ENCODE measurements at regions not wholly inside any gene's neighbourhood (a gene's known extent, or its start where the extent isn't known, plus 50 kb on each side); places are given as distances from the start of the nearest gene placed in this dataset.

- no peaks in the 10 kb centered on the region for H3K4me1 ChIP-seq (ENCODE audit: insufficient read depth, low read length)
- peak overlapping the region; percentile 100 for H2AFZ ChIP-seq (ENCODE audit: low read length)
- H2BK12ac ChIP-seq (ENCODE audit: insufficient read length, low read depth, low read length), result no peak overlapping the region
- peaks cover 17% of the 10 kb centered on the region for H3K27me3 Mint-ChIP-seq (ENCODE audit: low read depth)
- peaks cover 17 to 25% of the 10 kb centered on the region in 2 experiments for H3K4me1 Mint-ChIP-seq
- no peak overlapping the region for H4K91ac ChIP-seq (ENCODE audit: insufficient read length, low read depth, low read length)
- peak overlapping the region; percentile 54 for H3K4me2 ChIP-seq (ENCODE audit: insufficient read depth, insufficient read length, low read length)
- H3K23me2 ChIP-seq (ENCODE audit: insufficient read length, low read depth, low read length, poor library complexity, severe bottlenecking), result peaks cover 2% of the 10 kb centered on the region
- H3K79me1 ChIP-seq (ENCODE audit: insufficient read depth, low read depth, low read length, poor library complexity, severe bottlenecking), result no peaks in the 10 kb centered on the region
- H2AK5ac ChIP-seq (ENCODE audit: insufficient read length, low read length), result no peak overlapping the region
- H2BK15ac ChIP-seq (ENCODE audit: low read depth, low read length), result no peak overlapping the region
- H2BK5ac ChIP-seq (ENCODE audit: insufficient read length, low read length), result no peak overlapping the region
- H4K20me1 ChIP-seq (ENCODE audit: control insufficient read depth, insufficient read depth, insufficient read length), result no peaks in the 10 kb centered on the region
- no peaks in the 10 kb centered on the region for H3K79me2 ChIP-seq (ENCODE audit: insufficient read depth, low read length)
- H3K36me3 Mint-ChIP-seq (ENCODE audit: insufficient read depth in 1 of 3, low read depth in 3 of 3), result no peaks in the 10 kb centered on the region
- H3K9ac ChIP-seq (ENCODE audit: extremely low read depth, insufficient read length, low read length), result peak overlapping the region; percentile 61
- H4K8ac ChIP-seq (replicated peaks; ENCODE audit: insufficient read length, low read depth, low read length), result no peak overlapping the region
- no peaks in the 10 kb centered on the region for H3K9me3 Mint-ChIP-seq
- H3K27ac Mint-ChIP-seq, result peak overlapping the region in 1 of 3 experiments; percentile 92; a peak in 3 of 7 replicates
- WGBS (ENCODE audit: extremely low coverage, insufficient read length, low lambda C conversion rate), result no CpG with 5 or more reads among the region's 17 CpGs
- no peak overlapping the region for H2BK120ac ChIP-seq (ENCODE audit: low read depth, low read length, poor library complexity, severe bottlenecking)
- DNase-seq, result peak; percentile 61
- H3K4ac ChIP-seq (ENCODE audit: low read depth, low read length), result no peak overlapping the region
- no peak overlapping the region for H3T11ph ChIP-seq (ENCODE audit: low read length)
- H3K56ac ChIP-seq (ENCODE audit: insufficient read length, low read depth, low read length), result no peak overlapping the region
- peak; percentile 83 for TF ChIP-seq CTCF (conservative IDR thresholded peaks at IDR 0.05)
- peak overlapping the region; percentile 86 for H3K18ac ChIP-seq (ENCODE audit: insufficient read length, low read depth, low read length)
- H3K23ac ChIP-seq (ENCODE audit: insufficient read length, low read depth, low read length), result no peak overlapping the region
- no peak overlapping the region for H3K27ac ChIP-seq (ENCODE audit: insufficient read length, low read depth, low read length)
- no peak overlapping the region for H2BK20ac ChIP-seq (ENCODE audit: low read depth, low read length, poor library complexity, severe bottlenecking)
- H3K14ac ChIP-seq (ENCODE audit: insufficient read depth, low read length), result peak overlapping the region; percentile 83; the same call in 1 of the 2 replicates
- H3K4me3 Mint-ChIP-seq, result peak overlapping the region; percentile 55 to 65; a peak in 3 of 5 replicates
- no peak overlapping the region for H4K5ac ChIP-seq (ENCODE audit: insufficient read length, low read depth, low read length)
- H3K9me3 ChIP-seq (ENCODE audit: control insufficient read depth, low read depth, low read length), result no peaks in the 10 kb centered on the region
- H3K27me3 ChIP-seq (ENCODE audit: insufficient read depth, low read length), result no peaks in the 10 kb centered on the region; the same call in 1 of the 2 replicates
Observed at GRCh38 chr7:136405931-136406777, 429.0 kb upstream of the MTPN start.
